ENCODE measurements at regions not wholly inside any gene's neighbourhood (a gene's known extent, or its start where the extent isn't known, plus 50 kb on each side); places are given as distances from the start of the nearest gene placed in this dataset.

- TF ChIP-seq CTCF (IDR thresholded peaks at IDR 0.05 in 4 of 5, conservative IDR thresholded peaks at IDR 0.05 in 1 of 5) = no peak
- TF ChIP-seq POLR2A (IDR thresholded peaks at IDR 0.05) = no peak
Measured at GRCh38 chr18:57956491-57956890, 87.5 kb upstream of the NEDD4L start.

Data from gastrocnemius medialis (tissue), 4 donors.